ENCODE measurements at regions not wholly inside any gene's neighbourhood (a gene's known extent, or its start where the extent isn't known, plus 50 kb on each side); places are given as distances from the start of the nearest gene placed in this dataset.
"Not testable (repeated sequence)": the region's sequence is repeated elsewhere in the genome, so short reads cannot be mapped to it uniquely, and the experiment has no call there.

DNA sequence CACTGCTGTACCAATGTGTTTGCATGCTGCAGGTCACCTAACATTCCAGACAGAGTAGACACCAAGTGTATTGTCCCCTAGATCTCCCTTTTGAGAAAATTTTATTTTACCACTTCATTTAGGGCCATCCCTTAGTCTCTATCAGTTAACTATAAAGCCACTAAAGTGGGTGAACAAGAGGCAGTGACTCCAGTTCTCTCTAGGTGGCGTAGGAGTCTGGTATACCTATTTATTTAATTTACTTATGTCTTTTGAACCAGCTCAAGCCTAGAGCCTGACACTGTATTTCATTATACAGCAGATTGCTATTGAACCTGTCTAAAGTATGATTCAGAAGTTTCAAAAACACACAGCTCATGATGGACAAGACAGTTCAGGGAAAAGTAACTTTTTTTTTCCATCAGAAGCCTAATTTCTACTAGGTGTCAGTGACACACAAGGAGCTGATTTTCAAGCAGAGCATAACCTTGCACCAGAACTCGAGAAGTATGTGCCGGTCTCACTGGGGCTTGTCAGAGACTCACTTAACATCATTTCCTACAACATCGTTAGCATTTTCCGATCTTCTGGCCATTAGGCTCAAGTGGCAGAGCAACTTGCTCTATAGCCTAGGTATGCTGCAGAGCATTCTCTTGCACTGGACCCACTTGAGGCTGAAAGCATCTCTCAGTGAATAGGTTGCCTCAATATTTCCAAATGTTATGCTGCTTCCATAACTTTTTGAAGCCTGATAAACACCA is 175.4 kb downstream of the CDC14C start:
- no peaks in the 10 kb centered on the region for H3K27me3 ChIP-seq
- no peaks in the 10 kb centered on the region for H3K9me3 ChIP-seq
- no peak for TF ChIP-seq POLR2A (IDR thresholded peaks at IDR 0.05)
- TF ChIP-seq CTCF (IDR thresholded peaks at IDR 0.05) = no peak
- no peak for TF ChIP-seq EP300 (IDR thresholded peaks at IDR 0.05)
- H3K4me3 ChIP-seq = no peak overlapping the region
- H3K36me3 ChIP-seq = no peaks in the 10 kb centered on the region
- no peak overlapping the region for H3K27ac ChIP-seq
- H3K4me1 ChIP-seq = no peaks in the 10 kb centered on the region
- DNase-seq (ENCODE audit: low spot score in 2 of 2) = no peak
- 85 to 86% methylated on average over 5 of the region's 5 CpGs for WGBS, 2 donors

GRCh38 chr7:49100908-49101740 is 176.8 kb downstream of the CDC14C start:
- H3K9me3 ChIP-seq; DNase-seq (ENCODE audit: low spot score in 2 of 2); H3K36me3 ChIP-seq; H3K27ac ChIP-seq; H3K4me1 ChIP-seq; H3K27me3 ChIP-seq; H3K4me3 ChIP-seq: not testable (repeated sequence)
- WGBS, 2 donors = 34 to 35% methylated on average over 8 of the region's 8 CpGs

DNA sequence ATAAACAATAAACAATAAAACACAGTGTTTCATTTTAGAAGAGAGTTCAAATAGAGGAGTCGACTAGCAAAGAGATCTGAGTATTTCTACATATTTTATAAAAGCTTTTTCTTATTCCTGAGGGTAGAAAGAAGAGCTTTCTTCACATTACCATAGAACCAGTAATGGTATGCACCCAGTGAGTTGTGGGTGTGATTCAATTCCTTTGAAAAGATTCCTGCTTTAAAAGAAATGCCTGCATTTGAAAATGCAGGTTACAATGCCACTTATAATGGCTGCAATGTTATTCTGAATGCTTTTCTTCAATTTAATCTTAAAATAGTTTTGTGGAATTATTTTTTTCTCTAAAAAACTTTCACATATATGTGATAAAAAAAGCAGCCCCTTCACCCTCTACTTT is 178.1 kb downstream of the CDC14C start:
- Histone ChIP-seq H3K9me3 (peaks cover 0 to 4% (median 0%) of the 10 kb centered on the region in 4 donors), H3K4me3 (no peak overlapping the region), H3K27me3 (no peaks in the 10 kb centered on the region), H3K27ac (no peak overlapping the region), H3K4me1 (no peaks in the 10 kb centered on the region), H3K36me3 (no peaks in the 10 kb centered on the region)
- DNase-seq (ENCODE audit: low spot score in 2 of 2) = no peak
- TF ChIP-seq EP300 (IDR thresholded peaks at IDR 0.05) (no peak), CTCF (IDR thresholded peaks at IDR 0.05) (no peak), POLR2A (IDR thresholded peaks at IDR 0.05) (no peak)
- WGBS, 2 donors = 2 to 7% methylated on average over 1 of the region's 1 CpG

GRCh38 chr7:49111706-49112105 is 187.4 kb downstream of the CDC14C start:
- DNase-seq (ENCODE audit: low spot score in 2 of 2) = no peak
- WGBS, 2 donors = 96 to 100% methylated on average over 1 of the region's 1 CpG
- H3K4me1 ChIP-seq = no peaks in the 10 kb centered on the region
- no peak overlapping the region for H3K4me3 ChIP-seq
- no peak overlapping the region for H3K27ac ChIP-seq
- no peaks in the 10 kb centered on the region for H3K36me3 ChIP-seq
- H3K9me3 ChIP-seq = peaks cover 0 to 16% (median 0%) of the 10 kb centered on the region in 4 donors
- TF ChIP-seq POLR2A (IDR thresholded peaks at IDR 0.05) (no peak), EP300 (IDR thresholded peaks at IDR 0.05) (no peak), CTCF (IDR thresholded peaks at IDR 0.05) (no peak)
- no peaks in the 10 kb centered on the region for H3K27me3 ChIP-seq

- Histone ChIP-seq H3K4me3 (no peak overlapping the region), H3K4me1 (no peaks in the 10 kb centered on the region), H3K27ac (no peak overlapping the region), H3K9me3 (peaks cover 0 to 13% (median 0%) of the 10 kb centered on the region in 4 donors), H3K36me3 (no peaks in the 10 kb centered on the region), H3K27me3 (no peaks in the 10 kb centered on the region)
- 45 to 56% methylated on average over 3 of the region's 3 CpGs for WGBS, 2 donors
- TF ChIP-seq POLR2A (IDR thresholded peaks at IDR 0.05) = no peak
- no peak for TF ChIP-seq CTCF (IDR thresholded peaks at IDR 0.05)
- no peak for TF ChIP-seq EP300 (IDR thresholded peaks at IDR 0.05)
- no peak for DNase-seq (ENCODE audit: low spot score in 2 of 2)
These were observed 187.9 kb downstream of the CDC14C start for GRCh38 chr7:49112222-49112621.
